ENCODE measurements at regions not wholly inside any gene's neighbourhood (a gene's known extent, or its start where the extent isn't known, plus 50 kb on each side); places are given as distances from the start of the nearest gene placed in this dataset.

- Histone ChIP-seq H3K9me3 (ENCODE audit: control insufficient read depth in 1 of 2, insufficient read depth in 1 of 2, low read depth in 1 of 2, low read length in 2 of 2) (no peaks in the 10 kb centered on the region), H3K4me1 (ENCODE audit: control insufficient read depth in 1 of 2, insufficient read depth in 2 of 2, low read length in 2 of 2) (peaks cover 17 to 55% of the 10 kb centered on the region in 2 experiments), H3K27me3 (ENCODE audit: insufficient read depth, low read length) (no peaks in the 10 kb centered on the region), H2AFZ (ENCODE audit: low read depth, low read length, poor library complexity, severe bottlenecking) (no peak overlapping the region), H3K79me2 (ENCODE audit: insufficient read depth, low read length) (no peaks in the 10 kb centered on the region), H3K4me2 (ENCODE audit: low read length) (no peak overlapping the region), H3K27ac (ENCODE audit: low read depth, low read length) (no peak overlapping the region), H3K9ac (ENCODE audit: low read length) (no peak overlapping the region), H4K20me1 (ENCODE audit: insufficient read depth) (no peaks in the 10 kb centered on the region), H3K9me2 (ENCODE audit: insufficient read depth) (no peaks in the 10 kb centered on the region), H3K36me3 (ENCODE audit: control insufficient read depth in 1 of 2, insufficient read depth in 2 of 2, low read length in 2 of 2) (no peaks in the 10 kb centered on the region), H3K4me3 (replicated peaks in 1 of 2; ENCODE audit: low read depth in 1 of 2, low read length in 2 of 2) (no peak overlapping the region)
- ATAC-seq (no peak), DNase-seq (ENCODE audit: low read depth, low spot score) (no peak)
- CTCF ChIA-PET, result interaction anchor here (1.2 to 5.3 kb wide), 11 partner anchors 9 to 204 kb away, joined by 3 to 45 read pairs (median 7); no protein-coding TSS in a partner anchor
- intact Hi-C loops (cut with micrococcal nuclease), result loop anchor here (5.0 kb wide), 1 partner anchor 66 kb away; no protein-coding TSS in a partner anchor
- no TSS peak for BruUV-seq (replicated peaks)
- RAD21 ChIA-PET (ENCODE audit: low non-redundant PET in 1 of 2, low total read pairs in 2 of 2, uncharacterized antibody in 2 of 2, unreplicated experiment in 2 of 2), result no interaction called here
- TF ChIP-seq RAD21 (IDR thresholded peaks at IDR 0.05; ENCODE audit: low read depth) (no peak), JUND (IDR thresholded peaks at IDR 0.05) (no peak), EZH2phosphoT487 (IDR thresholded peaks at IDR 0.05; ENCODE audit: borderline replicate concordance) (no peak), CBX3 (IDR thresholded peaks at IDR 0.05; ENCODE audit: low read depth) (no peak), MAX (IDR thresholded peaks at IDR 0.05) (no peak), ELF1 (IDR thresholded peaks at IDR 0.05; ENCODE audit: borderline replicate concordance, low read depth) (no peak), ZFX (IDR thresholded peaks at IDR 0.05) (no peak), CTCF (IDR thresholded peaks at IDR 0.05 in 2 of 3, conservative IDR thresholded peaks at IDR 0.05 in 1 of 3; ENCODE audit: borderline replicate concordance in 1 of 3, insufficient read depth in 1 of 3, low read depth in 2 of 3, low read length in 2 of 3) (no peak), FOSL1 (IDR thresholded peaks at IDR 0.05; ENCODE audit: low read depth) (no peak), EGR1 (IDR thresholded peaks at IDR 0.05; ENCODE audit: low read depth) (no peak), SP1 (IDR thresholded peaks at IDR 0.05; ENCODE audit: low read depth) (no peak), ATF3 (IDR thresholded peaks at IDR 0.05) (no peak), REST (IDR thresholded peaks at IDR 0.05; ENCODE audit: low read depth) (no peak), SRF (IDR thresholded peaks at IDR 0.05; ENCODE audit: low read depth) (no peak), CEBPB (IDR thresholded peaks at IDR 0.05; ENCODE audit: low read depth) (no peak), SIN3A (IDR thresholded peaks at IDR 0.05; ENCODE audit: low read depth) (no peak), TCF7L2 (IDR thresholded peaks at IDR 0.05; ENCODE audit: borderline replicate concordance, extremely low read depth, insufficient read depth, insufficient read length) (no peak), YY1 (IDR thresholded peaks at IDR 0.05; ENCODE audit: extremely low read depth, insufficient replicate concordance, low read depth, low read length) (no peak), ZBTB33 (IDR thresholded peaks at IDR 0.05; ENCODE audit: extremely low read depth, insufficient replicate concordance, low read length) (no peak), EZH2 (IDR thresholded peaks at IDR 0.05) (no peak)
- POLR2A ChIA-PET, result interaction anchor here (1.8 kb wide), 1 partner anchor 13 kb away, joined by 4 read pairs; no protein-coding TSS in a partner anchor
Observed at GRCh38 chr5:149432911-149433401, 53.9 kb upstream of the IL17B start.

Measured in HCT116 (cell line).